ENCODE measurements at regions not wholly inside any gene's neighbourhood (a gene's known extent, or its start where the extent isn't known, plus 50 kb on each side); places are given as distances from the start of the nearest gene placed in this dataset.

GRCh38 chr10:21352886-21353285 lies 172.6 kb downstream of the SKIDA1 start (continued):
- TF ChIP-seq, protein P1, sequence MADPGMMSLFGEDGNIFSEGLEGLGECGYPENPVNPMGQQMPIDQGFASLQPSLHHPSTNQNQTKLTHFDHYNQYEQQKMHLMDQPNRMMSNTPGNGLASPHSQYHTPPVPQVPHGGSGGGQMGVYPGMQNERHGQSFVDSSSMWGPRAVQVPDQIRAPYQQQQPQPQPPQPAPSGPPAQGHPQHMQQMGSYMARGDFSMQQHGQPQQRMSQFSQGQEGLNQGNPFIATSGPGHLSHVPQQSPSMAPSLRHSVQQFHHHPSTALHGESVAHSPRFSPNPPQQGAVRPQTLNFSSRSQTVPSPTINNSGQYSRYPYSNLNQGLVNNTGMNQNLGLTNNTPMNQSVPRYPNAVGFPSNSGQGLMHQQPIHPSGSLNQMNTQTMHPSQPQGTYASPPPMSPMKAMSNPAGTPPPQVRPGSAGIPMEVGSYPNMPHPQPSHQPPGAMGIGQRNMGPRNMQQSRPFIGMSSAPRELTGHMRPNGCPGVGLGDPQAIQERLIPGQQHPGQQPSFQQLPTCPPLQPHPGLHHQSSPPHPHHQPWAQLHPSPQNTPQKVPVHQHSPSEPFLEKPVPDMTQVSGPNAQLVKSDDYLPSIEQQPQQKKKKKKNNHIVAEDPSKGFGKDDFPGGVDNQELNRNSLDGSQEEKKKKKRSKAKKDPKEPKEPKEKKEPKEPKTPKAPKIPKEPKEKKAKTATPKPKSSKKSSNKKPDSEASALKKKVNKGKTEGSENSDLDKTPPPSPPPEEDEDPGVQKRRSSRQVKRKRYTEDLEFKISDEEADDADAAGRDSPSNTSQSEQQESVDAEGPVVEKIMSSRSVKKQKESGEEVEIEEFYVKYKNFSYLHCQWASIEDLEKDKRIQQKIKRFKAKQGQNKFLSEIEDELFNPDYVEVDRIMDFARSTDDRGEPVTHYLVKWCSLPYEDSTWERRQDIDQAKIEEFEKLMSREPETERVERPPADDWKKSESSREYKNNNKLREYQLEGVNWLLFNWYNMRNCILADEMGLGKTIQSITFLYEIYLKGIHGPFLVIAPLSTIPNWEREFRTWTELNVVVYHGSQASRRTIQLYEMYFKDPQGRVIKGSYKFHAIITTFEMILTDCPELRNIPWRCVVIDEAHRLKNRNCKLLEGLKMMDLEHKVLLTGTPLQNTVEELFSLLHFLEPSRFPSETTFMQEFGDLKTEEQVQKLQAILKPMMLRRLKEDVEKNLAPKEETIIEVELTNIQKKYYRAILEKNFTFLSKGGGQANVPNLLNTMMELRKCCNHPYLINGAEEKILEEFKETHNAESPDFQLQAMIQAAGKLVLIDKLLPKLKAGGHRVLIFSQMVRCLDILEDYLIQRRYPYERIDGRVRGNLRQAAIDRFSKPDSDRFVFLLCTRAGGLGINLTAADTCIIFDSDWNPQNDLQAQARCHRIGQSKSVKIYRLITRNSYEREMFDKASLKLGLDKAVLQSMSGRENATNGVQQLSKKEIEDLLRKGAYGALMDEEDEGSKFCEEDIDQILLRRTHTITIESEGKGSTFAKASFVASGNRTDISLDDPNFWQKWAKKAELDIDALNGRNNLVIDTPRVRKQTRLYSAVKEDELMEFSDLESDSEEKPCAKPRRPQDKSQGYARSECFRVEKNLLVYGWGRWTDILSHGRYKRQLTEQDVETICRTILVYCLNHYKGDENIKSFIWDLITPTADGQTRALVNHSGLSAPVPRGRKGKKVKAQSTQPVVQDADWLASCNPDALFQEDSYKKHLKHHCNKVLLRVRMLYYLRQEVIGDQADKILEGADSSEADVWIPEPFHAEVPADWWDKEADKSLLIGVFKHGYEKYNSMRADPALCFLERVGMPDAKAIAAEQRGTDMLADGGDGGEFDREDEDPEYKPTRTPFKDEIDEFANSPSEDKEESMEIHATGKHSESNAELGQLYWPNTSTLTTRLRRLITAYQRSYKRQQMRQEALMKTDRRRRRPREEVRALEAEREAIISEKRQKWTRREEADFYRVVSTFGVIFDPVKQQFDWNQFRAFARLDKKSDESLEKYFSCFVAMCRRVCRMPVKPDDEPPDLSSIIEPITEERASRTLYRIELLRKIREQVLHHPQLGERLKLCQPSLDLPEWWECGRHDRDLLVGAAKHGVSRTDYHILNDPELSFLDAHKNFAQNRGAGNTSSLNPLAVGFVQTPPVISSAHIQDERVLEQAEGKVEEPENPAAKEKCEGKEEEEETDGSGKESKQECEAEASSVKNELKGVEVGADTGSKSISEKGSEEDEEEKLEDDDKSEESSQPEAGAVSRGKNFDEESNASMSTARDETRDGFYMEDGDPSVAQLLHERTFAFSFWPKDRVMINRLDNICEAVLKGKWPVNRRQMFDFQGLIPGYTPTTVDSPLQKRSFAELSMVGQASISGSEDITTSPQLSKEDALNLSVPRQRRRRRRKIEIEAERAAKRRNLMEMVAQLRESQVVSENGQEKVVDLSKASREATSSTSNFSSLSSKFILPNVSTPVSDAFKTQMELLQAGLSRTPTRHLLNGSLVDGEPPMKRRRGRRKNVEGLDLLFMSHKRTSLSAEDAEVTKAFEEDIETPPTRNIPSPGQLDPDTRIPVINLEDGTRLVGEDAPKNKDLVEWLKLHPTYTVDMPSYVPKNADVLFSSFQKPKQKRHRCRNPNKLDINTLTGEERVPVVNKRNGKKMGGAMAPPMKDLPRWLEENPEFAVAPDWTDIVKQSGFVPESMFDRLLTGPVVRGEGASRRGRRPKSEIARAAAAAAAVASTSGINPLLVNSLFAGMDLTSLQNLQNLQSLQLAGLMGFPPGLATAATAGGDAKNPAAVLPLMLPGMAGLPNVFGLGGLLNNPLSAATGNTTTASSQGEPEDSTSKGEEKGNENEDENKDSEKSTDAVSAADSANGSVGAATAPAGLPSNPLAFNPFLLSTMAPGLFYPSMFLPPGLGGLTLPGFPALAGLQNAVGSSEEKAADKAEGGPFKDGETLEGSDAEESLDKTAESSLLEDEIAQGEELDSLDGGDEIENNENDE (IDR thresholded peaks at IDR 0.05; ENCODE audit: insufficient replicate concordance, low read length), result no peak
- no peak for TF ChIP-seq CEBPB (IDR thresholded peaks at IDR 0.05; ENCODE audit: low read depth, low read length)
- TF ChIP-seq EP300 (IDR thresholded peaks at IDR 0.05; ENCODE audit: borderline replicate concordance in 1 of 2, low read depth in 2 of 2, low read length in 2 of 2), result no peak
- TF ChIP-seq MAX (IDR thresholded peaks at IDR 0.05), result no peak
- no peak for TF ChIP-seq JUND (IDR thresholded peaks at IDR 0.05; ENCODE audit: low read length)
- no peak for TF ChIP-seq POU5F1 (IDR thresholded peaks at IDR 0.05; ENCODE audit: low read depth, low read length)
- TF ChIP-seq JUN (IDR thresholded peaks at IDR 0.05; ENCODE audit: low read depth, low read length), result no peak
- no peak for TF ChIP-seq RBBP5 (IDR thresholded peaks at IDR 0.05; ENCODE audit: borderline replicate concordance, low read depth, low read length)
